ENCODE measurements at regions not wholly inside any gene's neighbourhood (a gene's known extent, or its start where the extent isn't known, plus 50 kb on each side); places are given as distances from the start of the nearest gene placed in this dataset.

- no peak for TF ChIP-seq CTCF (IDR thresholded peaks at IDR 0.05 in 8 of 11, conservative IDR thresholded peaks at IDR 0.05 in 3 of 11)
- no peak for TF ChIP-seq POLR2A (IDR thresholded peaks at IDR 0.05)
- TF ChIP-seq POLR2AphosphoS5 (IDR thresholded peaks at IDR 0.05), result no peak
Measured at GRCh38 chr9:71306134-71306533, 184.7 kb upstream of the TRPM3 start.
